Effector memory CD4-positive, alpha-beta T cell (primary cell): ENCODE measurements at regions not wholly inside any gene's neighbourhood (a gene's known extent, or its start where the extent isn't known, plus 50 kb on each side); places are given as distances from the start of the nearest gene placed in this dataset.

ENCODE experiments used
- DNase-seq, 3 donors: peaks; one replicate each; pipeline ENCODE4 v3.0.0-alpha.2; 2020
- H3K27ac ChIP-seq: 2 replicates; pipeline ENCODE4 v1.7.0; 2013; ENCODE audit warnings: mild to moderate bottlenecking, low read length, moderate library complexity; ENCODE audit not compliant: insufficient read depth, poor library complexity, severe bottlenecking
- H3K27me3 ChIP-seq: replicated peaks from 2 replicates; pipeline ENCODE4 v1.7.0; 2013; ENCODE audit warnings: mild to moderate bottlenecking, low read length; ENCODE audit not compliant: insufficient read depth, control insufficient read depth, poor library complexity, severe bottlenecking
- H3K36me3 ChIP-seq: 2 replicates; pipeline ENCODE4 v1.7.0; 2013; ENCODE audit warnings: mild to moderate bottlenecking, low read length, moderate library complexity; ENCODE audit not compliant: control insufficient read depth, insufficient read depth
- H3K4me1 ChIP-seq: 2 replicates; pipeline ENCODE4 v1.7.0; 2013; ENCODE audit warnings: low read length, mild to moderate bottlenecking; ENCODE audit not compliant: control insufficient read depth, insufficient read depth, poor library complexity, severe bottlenecking
- H3K4me3 ChIP-seq: 2 replicates; pipeline ENCODE4 v1.7.0; 2013; ENCODE audit warnings: low read length, low read depth, mild to moderate bottlenecking; ENCODE audit not compliant: insufficient read depth, poor library complexity, severe bottlenecking
- H3K9me3 ChIP-seq: 2 replicates; pipeline ENCODE4 v1.7.0; 2013; ENCODE audit warnings: mild to moderate bottlenecking, low read length, moderate library complexity; ENCODE audit not compliant: control insufficient read depth

DNA sequence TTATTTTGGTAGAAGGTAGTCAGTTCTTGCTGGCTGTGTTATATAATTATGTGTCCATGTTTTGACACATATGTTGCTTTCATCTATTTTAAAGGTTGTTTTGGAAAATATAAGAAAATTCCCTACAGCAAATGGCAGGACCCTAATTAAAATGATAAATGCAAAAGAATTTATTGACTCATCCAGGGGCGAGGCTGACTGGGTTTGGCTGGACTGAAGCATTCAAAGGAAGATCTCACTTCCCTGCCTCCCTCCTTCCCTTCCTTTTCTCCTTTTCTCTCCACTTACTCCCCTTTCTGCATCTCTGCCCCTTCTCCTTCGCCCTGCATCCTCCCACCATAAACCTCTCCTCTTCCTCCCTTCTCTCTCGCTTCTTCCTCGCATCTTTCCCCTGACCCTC, 129.6 kb downstream of the SNAPC1 start:
- no peak overlapping the region for H3K27ac ChIP-seq
- H3K4me1 ChIP-seq = peaks cover 3% of the 10 kb centered on the region
- H3K27me3 ChIP-seq = no peaks in the 10 kb centered on the region
- H3K4me3 ChIP-seq = no peak overlapping the region
- no peak for DNase-seq
- no peaks in the 10 kb centered on the region for H3K36me3 ChIP-seq
- H3K9me3 ChIP-seq = no peaks in the 10 kb centered on the region

DNA sequence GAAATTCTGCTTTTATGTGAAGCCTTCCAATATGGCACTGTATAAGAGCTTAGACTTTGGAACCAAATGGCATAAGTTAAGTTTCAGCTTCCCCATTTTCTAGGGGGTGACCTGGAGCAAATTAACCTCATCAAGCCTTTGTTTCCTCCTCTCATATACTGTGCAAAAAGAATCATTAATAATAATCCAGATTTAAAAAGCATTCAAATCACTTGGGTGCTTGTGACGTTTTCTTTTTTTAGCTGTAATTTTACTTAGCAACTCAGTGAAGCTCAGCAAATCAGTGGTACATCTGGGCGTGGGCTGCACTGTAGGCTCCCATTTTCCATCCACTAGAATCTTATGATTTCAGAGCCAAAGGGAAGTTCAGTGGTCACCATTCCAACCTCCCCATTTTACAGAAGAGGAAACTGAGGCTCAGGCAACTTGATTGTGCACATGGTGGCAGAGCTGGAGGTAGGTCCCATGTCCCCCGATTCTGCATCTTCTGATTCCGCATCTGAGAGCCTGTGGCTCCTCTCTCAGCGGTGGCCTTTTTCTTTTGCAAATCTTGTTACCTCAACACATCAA, 131.2 kb downstream of the SNAPC1 start:
- H3K27ac ChIP-seq = no peak overlapping the region

DNA sequence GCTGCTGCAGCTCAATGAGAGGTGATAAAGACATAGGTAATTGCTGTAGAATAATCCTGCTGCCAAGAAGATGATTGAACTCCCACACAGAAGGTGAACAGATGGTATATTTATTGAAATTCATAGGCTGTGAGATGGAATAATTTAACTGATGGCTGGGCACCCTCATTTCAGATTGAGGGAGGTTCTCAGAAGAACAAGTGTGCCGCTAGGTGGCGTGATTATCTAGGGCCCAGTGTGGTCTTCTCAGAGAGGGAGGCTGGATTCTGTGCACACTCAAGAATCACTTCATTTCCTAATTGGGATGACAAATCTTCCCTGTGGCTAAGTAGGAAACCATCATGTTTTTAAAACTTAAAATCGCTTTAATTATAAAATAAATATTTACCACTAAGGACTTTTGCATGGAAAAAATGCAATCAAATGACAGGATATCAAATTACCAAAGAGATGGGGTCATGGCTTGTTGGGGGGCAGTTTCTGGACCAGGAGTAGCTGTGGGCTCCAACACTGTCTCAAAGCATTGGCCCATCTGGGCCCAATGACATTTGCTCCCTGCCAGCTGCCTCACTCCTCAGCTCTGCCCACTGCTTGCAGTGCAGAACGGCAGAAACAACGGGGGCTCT, 132.3 kb downstream of the SNAPC1 start:
- H3K27me3 ChIP-seq = no peaks in the 10 kb centered on the region
- H3K9me3 ChIP-seq = no peaks in the 10 kb centered on the region
- no peak overlapping the region for H3K27ac ChIP-seq
- peak in 1 of 3 donors; percentile 5 for DNase-seq
- H3K4me1 ChIP-seq = peaks cover 3% of the 10 kb centered on the region
- H3K36me3 ChIP-seq = no peaks in the 10 kb centered on the region
- H3K4me3 ChIP-seq = no peak overlapping the region

More for the DNA sequence above, 131.2 kb downstream of the SNAPC1 start:
- Histone ChIP-seq H3K27me3 (no peaks in the 10 kb centered on the region), H3K4me3 (no peak overlapping the region), H3K36me3 (no peaks in the 10 kb centered on the region), H3K9me3 (no peaks in the 10 kb centered on the region), H3K4me1 (peaks cover 3% of the 10 kb centered on the region)
- DNase-seq = no peak

DNA sequence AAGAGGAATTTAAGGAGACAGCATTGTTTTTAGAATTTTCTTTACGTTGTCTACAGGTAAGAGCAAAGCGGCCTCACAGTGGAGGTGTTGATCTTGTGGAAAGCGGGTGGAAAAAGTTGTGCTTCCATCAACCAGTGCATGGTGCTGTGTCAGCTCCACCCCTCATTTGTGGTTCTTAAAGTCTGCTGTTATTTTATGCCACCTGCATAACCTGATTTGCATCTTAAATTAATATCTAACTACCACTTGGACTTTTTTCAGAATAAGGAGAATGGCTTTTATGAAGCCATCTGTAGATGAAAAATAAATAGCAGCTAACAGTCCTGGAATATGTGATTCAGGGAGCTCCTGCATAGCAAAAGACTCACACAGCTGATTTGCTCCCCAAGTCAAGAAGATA, 135.1 kb downstream of the SNAPC1 start:
- H3K4me3 ChIP-seq = no peak overlapping the region
- no peak overlapping the region for H3K27ac ChIP-seq
- H3K27me3 ChIP-seq = no peaks in the 10 kb centered on the region
- no peaks in the 10 kb centered on the region for H3K36me3 ChIP-seq
- no peaks in the 10 kb centered on the region for H3K9me3 ChIP-seq
- no peaks in the 10 kb centered on the region for H3K4me1 ChIP-seq
- DNase-seq = no peak

DNA sequence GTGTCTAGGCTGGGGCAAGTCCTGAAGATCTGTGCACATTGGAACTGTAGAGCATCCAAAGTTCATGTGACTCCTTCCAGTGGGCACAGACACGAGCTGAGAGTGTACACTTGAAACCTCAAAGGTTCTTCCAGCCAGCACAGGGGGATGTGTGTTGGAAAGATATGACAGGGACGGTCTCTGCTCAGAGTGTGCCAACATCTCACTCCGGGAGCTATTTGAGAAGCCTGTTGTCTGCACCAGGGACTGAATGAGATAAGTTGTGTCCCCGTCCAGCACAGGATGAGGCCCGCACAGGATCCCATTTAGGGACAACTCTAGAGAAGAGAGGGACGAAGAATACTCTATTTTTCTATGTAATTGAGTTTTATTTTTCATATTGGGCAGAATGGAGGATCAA, 136.3 kb downstream of the SNAPC1 start:
- no peaks in the 10 kb centered on the region for H3K27me3 ChIP-seq
- H3K4me3 ChIP-seq = no peak overlapping the region
- no peak for DNase-seq
- H3K36me3 ChIP-seq = no peaks in the 10 kb centered on the region
- H3K9me3 ChIP-seq = no peaks in the 10 kb centered on the region
- no peak overlapping the region for H3K27ac ChIP-seq
- no peaks in the 10 kb centered on the region for H3K4me1 ChIP-seq

DNA sequence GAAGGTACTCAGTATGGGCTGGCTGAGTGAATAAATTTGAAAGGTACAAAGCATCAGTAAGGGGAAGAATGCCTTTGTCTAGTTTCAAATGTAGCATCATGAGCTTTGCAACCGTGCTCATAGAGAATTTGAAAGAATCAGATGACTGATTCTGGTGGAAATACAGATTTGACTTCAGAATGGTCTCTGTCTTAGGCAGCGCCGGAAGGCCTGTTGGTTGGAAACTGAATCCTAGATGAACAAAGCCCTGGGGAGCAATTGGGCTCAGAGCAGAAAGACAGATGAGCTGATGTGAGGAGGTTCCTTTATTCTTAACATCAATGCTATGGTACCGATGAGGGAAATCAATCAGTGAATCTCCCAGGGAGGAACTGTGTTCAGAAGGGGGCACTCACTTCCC, 137.3 kb downstream of the SNAPC1 start:
- no peaks in the 10 kb centered on the region for H3K4me1 ChIP-seq
- no peak for DNase-seq
- no peak overlapping the region for H3K4me3 ChIP-seq
- H3K36me3 ChIP-seq = no peaks in the 10 kb centered on the region
- H3K27ac ChIP-seq = no peak overlapping the region
- H3K9me3 ChIP-seq = no peaks in the 10 kb centered on the region
- no peaks in the 10 kb centered on the region for H3K27me3 ChIP-seq

DNA sequence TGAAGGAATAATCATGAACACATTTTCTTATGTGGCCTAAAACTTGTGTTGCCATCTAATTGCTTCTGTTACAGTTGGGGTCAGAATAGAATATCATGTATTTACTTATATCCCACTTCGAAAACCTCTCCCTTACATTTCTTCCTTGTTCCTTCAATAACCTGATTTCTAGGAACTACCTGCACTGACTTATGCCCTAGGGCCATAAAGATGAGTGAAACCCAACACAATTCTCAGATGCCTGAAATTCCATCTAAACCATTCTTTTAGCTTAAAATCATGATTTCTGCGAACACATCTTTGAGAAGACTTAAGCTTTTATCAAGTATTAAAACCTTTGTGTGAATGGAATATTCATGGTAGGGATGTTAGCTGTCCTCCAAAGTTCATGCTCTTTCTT, 142.7 kb downstream of the SNAPC1 start:
- Histone ChIP-seq H3K27ac (no peak overlapping the region), H3K4me1 (no peaks in the 10 kb centered on the region), H3K4me3 (no peak overlapping the region), H3K27me3 (no peaks in the 10 kb centered on the region), H3K9me3 (no peaks in the 10 kb centered on the region), H3K36me3 (no peaks in the 10 kb centered on the region)
- DNase-seq = no peak

DNA sequence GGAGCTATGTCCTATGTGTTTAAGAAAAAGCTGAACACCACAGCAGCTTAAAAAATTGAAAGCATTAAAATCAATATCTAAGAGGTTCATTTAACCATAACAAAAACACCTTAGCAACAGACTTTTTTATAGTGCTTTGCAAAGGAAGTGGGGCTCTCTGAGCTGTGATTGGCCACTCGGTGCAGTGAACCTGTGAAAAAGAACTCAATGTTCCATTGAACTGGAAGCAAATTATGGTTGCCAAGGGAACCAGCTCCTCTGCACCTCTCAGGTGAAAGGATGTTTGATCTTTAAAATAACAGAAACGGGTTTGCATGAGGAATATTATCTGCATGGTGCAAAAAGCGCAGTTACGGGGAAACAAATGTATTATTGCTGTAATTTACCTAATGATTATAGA, 149.4 kb downstream of the SNAPC1 start:
- H3K4me3 ChIP-seq = no peak overlapping the region
- no peaks in the 10 kb centered on the region for H3K27me3 ChIP-seq
- no peak overlapping the region for H3K27ac ChIP-seq
- no peaks in the 10 kb centered on the region for H3K36me3 ChIP-seq
- no peaks in the 10 kb centered on the region for H3K9me3 ChIP-seq
- DNase-seq = no peak
- no peaks in the 10 kb centered on the region for H3K4me1 ChIP-seq

DNA sequence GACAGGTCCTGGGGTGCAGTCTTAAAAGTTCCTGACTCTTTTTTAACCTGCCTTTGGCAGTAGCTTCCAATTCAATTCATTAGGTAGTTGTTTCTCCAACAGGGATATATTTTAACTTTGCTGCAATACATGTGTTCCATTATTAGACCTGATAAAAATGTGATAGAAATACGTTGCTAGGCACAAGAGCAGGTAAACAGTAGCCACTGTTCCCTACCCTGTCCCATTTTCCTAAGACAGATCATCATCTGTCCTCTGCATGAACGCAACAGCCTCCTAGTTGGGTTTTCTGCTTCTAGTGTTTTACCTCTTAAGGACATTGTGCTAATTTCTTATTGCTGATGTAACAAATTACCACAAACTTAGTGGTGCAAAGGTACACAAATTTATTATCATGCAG, 156.8 kb downstream of the SNAPC1 start:
- Histone ChIP-seq H3K4me1 (no peaks in the 10 kb centered on the region), H3K27ac (no peak overlapping the region), H3K27me3 (peaks cover 5% of the 10 kb centered on the region), H3K4me3 (no peak overlapping the region), H3K36me3 (no peaks in the 10 kb centered on the region), H3K9me3 (no peaks in the 10 kb centered on the region)
- DNase-seq = no peak

DNA sequence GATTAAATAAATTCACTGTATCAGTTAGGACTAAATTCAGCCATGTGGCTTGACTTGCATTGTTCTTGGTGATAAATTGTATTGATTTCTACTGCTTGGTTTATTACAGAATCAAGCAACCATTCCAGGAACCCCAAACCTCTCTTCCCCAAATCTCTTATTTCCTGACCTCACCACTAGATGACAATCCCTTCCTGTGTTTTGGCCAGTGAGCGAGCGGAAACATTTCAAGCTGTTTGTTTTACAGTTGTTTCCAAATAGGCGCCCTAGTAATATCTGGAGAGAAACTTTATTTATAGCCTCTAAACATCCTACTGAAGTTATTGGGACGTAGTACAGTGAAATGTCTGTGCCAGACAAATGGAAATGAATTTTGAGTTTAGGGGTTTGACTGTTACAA, 161.1 kb downstream of the SNAPC1 start:
- Histone ChIP-seq H3K36me3 (no peaks in the 10 kb centered on the region), H3K9me3 (no peaks in the 10 kb centered on the region), H3K27me3 (peaks cover 5% of the 10 kb centered on the region), H3K27ac (no peak overlapping the region), H3K4me1 (no peaks in the 10 kb centered on the region), H3K4me3 (no peak overlapping the region)
- no peak for DNase-seq
